Sigmoid colon (tissue), 4 donors: ENCODE measurements at regions not wholly inside any gene's neighbourhood (a gene's known extent, or its start where the extent isn't known, plus 50 kb on each side); places are given as distances from the start of the nearest gene placed in this dataset.

ENCODE experiments used
- POLR2AphosphoS5 ChIP-seq, 4 donors: sonication (generic); formaldehyde crosslinking; IDR thresholded peaks; one replicate each; pipeline ENCODE4 v1.6.1; 2017; ENCODE audit warnings: antibody characterized with exemption in 4 of 4
- TF ChIP-seq, protein P1 (sequence below), 4 experiments: fragments of 450-650 bp in 3 of 4; fragments of 200-600 bp in 1 of 4; IDR thresholded peaks; one replicate each; pipeline ENCODE4 v1.5.1; 2016 to 2019; ENCODE audit warnings: antibody characterized with exemption in 4 of 4, mild to moderate bottlenecking in 3 of 4, moderate library complexity in 2 of 4

DNA sequence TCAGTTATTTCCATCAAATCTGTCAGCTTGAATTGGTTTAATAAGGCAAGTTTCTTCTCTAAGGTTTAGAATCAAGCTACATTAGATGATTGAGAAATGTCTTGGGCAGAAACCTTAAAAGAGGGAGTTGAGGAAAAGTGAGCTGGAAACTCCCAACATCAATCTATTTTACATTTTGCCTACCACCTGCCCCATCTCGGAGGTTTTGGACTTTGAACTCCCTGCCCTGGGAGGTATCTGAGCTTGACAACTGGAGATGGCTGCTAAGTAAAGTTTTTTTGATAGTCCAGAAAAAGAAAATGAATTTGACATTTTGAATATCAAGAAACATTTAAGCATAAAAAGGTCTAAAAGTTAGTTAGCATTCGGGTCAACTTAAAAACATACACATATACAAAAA is 234.2 kb downstream of the NFKBIZ start:
- TF ChIP-seq POLR2AphosphoS5 (IDR thresholded peaks at IDR 0.05) = no peak
- TF ChIP-seq, protein P1, sequence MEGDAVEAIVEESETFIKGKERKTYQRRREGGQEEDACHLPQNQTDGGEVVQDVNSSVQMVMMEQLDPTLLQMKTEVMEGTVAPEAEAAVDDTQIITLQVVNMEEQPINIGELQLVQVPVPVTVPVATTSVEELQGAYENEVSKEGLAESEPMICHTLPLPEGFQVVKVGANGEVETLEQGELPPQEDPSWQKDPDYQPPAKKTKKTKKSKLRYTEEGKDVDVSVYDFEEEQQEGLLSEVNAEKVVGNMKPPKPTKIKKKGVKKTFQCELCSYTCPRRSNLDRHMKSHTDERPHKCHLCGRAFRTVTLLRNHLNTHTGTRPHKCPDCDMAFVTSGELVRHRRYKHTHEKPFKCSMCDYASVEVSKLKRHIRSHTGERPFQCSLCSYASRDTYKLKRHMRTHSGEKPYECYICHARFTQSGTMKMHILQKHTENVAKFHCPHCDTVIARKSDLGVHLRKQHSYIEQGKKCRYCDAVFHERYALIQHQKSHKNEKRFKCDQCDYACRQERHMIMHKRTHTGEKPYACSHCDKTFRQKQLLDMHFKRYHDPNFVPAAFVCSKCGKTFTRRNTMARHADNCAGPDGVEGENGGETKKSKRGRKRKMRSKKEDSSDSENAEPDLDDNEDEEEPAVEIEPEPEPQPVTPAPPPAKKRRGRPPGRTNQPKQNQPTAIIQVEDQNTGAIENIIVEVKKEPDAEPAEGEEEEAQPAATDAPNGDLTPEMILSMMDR (IDR thresholded peaks at IDR 0.05) = no peak
